AG09319 (cell line): ENCODE measurements at regions not wholly inside any gene's neighbourhood (a gene's known extent, or its start where the extent isn't known, plus 50 kb on each side); places are given as distances from the start of the nearest gene placed in this dataset.

Experiments used
- DNase-seq: peaks from one replicate; pipeline ENCODE4 v3.0.0-alpha.2; 2010; ENCODE audit warnings: low read depth; ENCODE audit errors: extremely low read depth
- CTCF ChIP-seq: IDR thresholded peaks from 2 replicates; pipeline ENCODE4 v1.5.1; 2011; ENCODE audit warnings: low read depth, mild to moderate bottlenecking, inconsistent platforms, low read length, moderate library complexity

GRCh38 chr6:43849844-43850243 is 79.8 kb downstream of the VEGFA start:
- no peak for DNase-seq
- no peak for TF ChIP-seq CTCF

- DNase-seq, result no peak
Measured at GRCh38 chr6:43848671-43849391, 78.8 kb downstream of the VEGFA start.

GRCh38 chr6:43847741-43848630 is 78.0 kb downstream of the VEGFA start:
- no peak for DNase-seq
- no peak for TF ChIP-seq CTCF

More at GRCh38 chr6:43848671-43849391, 78.8 kb downstream of the VEGFA start:
- TF ChIP-seq CTCF, result no peak

- no peak for TF ChIP-seq CTCF
- no peak for DNase-seq
Measured at GRCh38 chr6:43846556-43846955, 76.5 kb downstream of the VEGFA start.

- TF ChIP-seq CTCF, result no peak
Measured at GRCh38 chr6:43845646-43846045, 75.6 kb downstream of the VEGFA start.

GRCh38 chr6:43843669-43844171 is 73.7 kb downstream of the VEGFA start:
- no peak for TF ChIP-seq CTCF
- no peak for DNase-seq

More at GRCh38 chr6:43845646-43846045, 75.6 kb downstream of the VEGFA start:
- no peak for DNase-seq
